ENCODE measurements at regions not wholly inside any gene's neighbourhood (a gene's known extent, or its start where the extent isn't known, plus 50 kb on each side); places are given as distances from the start of the nearest gene placed in this dataset.

GRCh38 chr18:55908901-55909366 lies 320.9 kb upstream of the TCF4 start:
- Histone ChIP-seq H3K14ac (replicated peaks; ENCODE audit: low read depth, low read length) (no peak overlapping the region), H4K8ac (ENCODE audit: low read depth in 2 of 2, low read length in 2 of 2) (no peak overlapping the region), H4K91ac (ENCODE audit: insufficient read depth, low read depth, low read length) (no peak overlapping the region), H2AK9ac (replicated peaks; ENCODE audit: low read depth, low read length, poor library complexity) (no peak overlapping the region), H3K56ac (ENCODE audit: extremely low read depth, insufficient read depth, low read length) (no peak overlapping the region), H2AFZ (replicated peaks; ENCODE audit: low read length, poor library complexity) (no peak overlapping the region), H3K23ac (ENCODE audit: low read depth, low read length) (no peak overlapping the region), H2AK5ac (ENCODE audit: low read depth, low read length) (no peak overlapping the region), H3K79me1 (ENCODE audit: low read depth in 1 of 2, low read length in 2 of 2) (no peaks in the 10 kb centered on the region), H3K27me3 (ENCODE audit: control insufficient read depth, insufficient read depth, low read length) (no peaks in the 10 kb centered on the region), H3K4me1 (ENCODE audit: control insufficient read depth, insufficient read depth, low read length) (no peaks in the 10 kb centered on the region), H2BK120ac (ENCODE audit: low read depth, low read length) (no peak overlapping the region), H3K4ac (ENCODE audit: low read depth, low read length) (no peak overlapping the region), H3K9me1 (ENCODE audit: insufficient read depth, low read length) (no peaks in the 10 kb centered on the region), H4K20me1 (ENCODE audit: insufficient read depth, low read length) (no peaks in the 10 kb centered on the region), H2BK5ac (ENCODE audit: low read depth, low read length, poor library complexity, severe bottlenecking) (no peak overlapping the region), H4K5ac (ENCODE audit: low read depth, low read length) (no peak overlapping the region), H3K9ac (ENCODE audit: low read depth, low read length) (peak overlapping the region; percentile 3; the same call in 1 of the 2 replicates), H3K4me3 (ENCODE audit: insufficient read depth, low read depth, low read length) (no peak overlapping the region), H3K18ac (ENCODE audit: low read depth, low read length) (no peak overlapping the region), H3K4me2 (ENCODE audit: low read depth, low read length) (peak overlapping the region; percentile 44), H3K27ac (ENCODE audit: insufficient read depth, low read length) (no peak overlapping the region), H2BK20ac (ENCODE audit: low read depth, low read length) (no peak overlapping the region), H3K36me3 (ENCODE audit: control insufficient read depth, insufficient read depth, low read length) (no peaks in the 10 kb centered on the region), H2BK15ac (ENCODE audit: low read depth, low read length) (no peak overlapping the region), H3K9me3 (ENCODE audit: control insufficient read depth, insufficient read depth, low read length) (no peaks in the 10 kb centered on the region)
- ATAC-seq (ENCODE audit: low read depth) (no peak), DNase-seq (peak; percentile 26)
- intact Hi-C loops (cut with micrococcal nuclease): no loop called here
- ChIA-PET POLR2A (ENCODE audit: unreplicated experiment) (no interaction called here), CTCF (interaction anchor here (0.7 to 0.9 kb wide), 2 partner anchors 12 to 319 kb away, joined by 3 read pairs; no protein-coding TSS in a partner anchor)
- dilution Hi-C loops (cut with HindIII; ENCODE audit: low sequenced_read_pairs, unreplicated experiment): no loop called here
- no CpG with 5 or more reads among the region's 4 CpGs for WGBS, 2 experiments (ENCODE audit: extremely low coverage in 2 of 2, insufficient read length in 1 of 2)
- BruUV-seq (replicated peaks): no TSS peak
- TF ChIP-seq RCOR1 (IDR thresholded peaks at IDR 0.05; ENCODE audit: insufficient replicate concordance, low read length) (no peak), RFX5 (IDR thresholded peaks at IDR 0.05; ENCODE audit: low read depth, low read length) (no peak), ELK1 (IDR thresholded peaks at IDR 0.05; ENCODE audit: borderline replicate concordance, low read depth, low read length) (no peak), NFE2L2 (IDR thresholded peaks at IDR 0.05; ENCODE audit: low read depth, low read length) (no peak), BHLHE40 (IDR thresholded peaks at IDR 0.05; ENCODE audit: low read depth, low read length) (no peak), RAD21 (IDR thresholded peaks at IDR 0.05; ENCODE audit: low read length) (no peak), CEBPB (IDR thresholded peaks at IDR 0.05; ENCODE audit: low read depth, low read length) (no peak), POLR2A (IDR thresholded peaks at IDR 0.05; ENCODE audit: low read depth, low read length) (no peak), MAFK (IDR thresholded peaks at IDR 0.05; ENCODE audit: low read depth, low read length) (no peak), CHD1 (IDR thresholded peaks at IDR 0.05; ENCODE audit: low read depth, low read length) (no peak), SMC3 (IDR thresholded peaks at IDR 0.05; ENCODE audit: low read depth, low read length) (no peak), MAZ (IDR thresholded peaks at IDR 0.05; ENCODE audit: borderline replicate concordance, low read depth, low read length) (no peak), FOS (IDR thresholded peaks at IDR 0.05; ENCODE audit: low read depth, low read length) (no peak), MXI1 (IDR thresholded peaks at IDR 0.05; ENCODE audit: borderline replicate concordance, low read depth, low read length) (no peak)
- TF ChIP-seq, protein P1, sequence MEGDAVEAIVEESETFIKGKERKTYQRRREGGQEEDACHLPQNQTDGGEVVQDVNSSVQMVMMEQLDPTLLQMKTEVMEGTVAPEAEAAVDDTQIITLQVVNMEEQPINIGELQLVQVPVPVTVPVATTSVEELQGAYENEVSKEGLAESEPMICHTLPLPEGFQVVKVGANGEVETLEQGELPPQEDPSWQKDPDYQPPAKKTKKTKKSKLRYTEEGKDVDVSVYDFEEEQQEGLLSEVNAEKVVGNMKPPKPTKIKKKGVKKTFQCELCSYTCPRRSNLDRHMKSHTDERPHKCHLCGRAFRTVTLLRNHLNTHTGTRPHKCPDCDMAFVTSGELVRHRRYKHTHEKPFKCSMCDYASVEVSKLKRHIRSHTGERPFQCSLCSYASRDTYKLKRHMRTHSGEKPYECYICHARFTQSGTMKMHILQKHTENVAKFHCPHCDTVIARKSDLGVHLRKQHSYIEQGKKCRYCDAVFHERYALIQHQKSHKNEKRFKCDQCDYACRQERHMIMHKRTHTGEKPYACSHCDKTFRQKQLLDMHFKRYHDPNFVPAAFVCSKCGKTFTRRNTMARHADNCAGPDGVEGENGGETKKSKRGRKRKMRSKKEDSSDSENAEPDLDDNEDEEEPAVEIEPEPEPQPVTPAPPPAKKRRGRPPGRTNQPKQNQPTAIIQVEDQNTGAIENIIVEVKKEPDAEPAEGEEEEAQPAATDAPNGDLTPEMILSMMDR (conservative IDR thresholded peaks at IDR 0.05; ENCODE audit: low read depth, low read length): no peak
- TF ChIP-seq, protein P2, sequence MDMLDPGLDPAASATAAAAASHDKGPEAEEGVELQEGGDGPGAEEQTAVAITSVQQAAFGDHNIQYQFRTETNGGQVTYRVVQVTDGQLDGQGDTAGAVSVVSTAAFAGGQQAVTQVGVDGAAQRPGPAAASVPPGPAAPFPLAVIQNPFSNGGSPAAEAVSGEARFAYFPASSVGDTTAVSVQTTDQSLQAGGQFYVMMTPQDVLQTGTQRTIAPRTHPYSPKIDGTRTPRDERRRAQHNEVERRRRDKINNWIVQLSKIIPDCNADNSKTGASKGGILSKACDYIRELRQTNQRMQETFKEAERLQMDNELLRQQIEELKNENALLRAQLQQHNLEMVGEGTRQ (IDR thresholded peaks at IDR 0.05; ENCODE audit: low read depth, low read length): no peak
- in situ Hi-C loops (cut with MboI; ENCODE audit: low sequenced_read_pairs): no loop called here

Data from IMR-90 (cell line).